M059J (cell line): ENCODE measurements at regions not wholly inside any gene's neighbourhood (a gene's known extent, or its start where the extent isn't known, plus 50 kb on each side); places are given as distances from the start of the nearest gene placed in this dataset.

Experiments used
- DNase-seq: peaks from one replicate; pipeline ENCODE4 v3.0.0-alpha.2; 2012; ENCODE audit warnings: low read depth

- DNase-seq: no peak
These were observed 161.8 kb upstream of the IRX2 start for GRCh38 chr5:2913281-2913680.

GRCh38 chr5:2912741-2913140, 161.3 kb upstream of the IRX2 start:
- DNase-seq: no peak

GRCh38 chr5:2910401-2911175, 159.1 kb upstream of the IRX2 start:
- DNase-seq: no peak

GRCh38 chr5:2909035-2909434, 157.6 kb upstream of the IRX2 start:
- no peak for DNase-seq

- DNase-seq: no peak
These were observed 156.6 kb upstream of the IRX2 start for GRCh38 chr5:2908086-2908485.

- DNase-seq: no peak
These were observed 155.0 kb upstream of the IRX2 start for GRCh38 chr5:2906302-2907090.

GRCh38 chr5:2905741-2906140, 154.3 kb upstream of the IRX2 start:
- DNase-seq: no peak

GRCh38 chr5:2904956-2905355, 153.5 kb upstream of the IRX2 start:
- DNase-seq: no peak

GRCh38 chr5:2904399-2904798, 152.9 kb upstream of the IRX2 start:
- no peak for DNase-seq

- DNase-seq: no peak
These were observed 152.2 kb upstream of the IRX2 start for GRCh38 chr5:2903451-2904395.

- no peak for DNase-seq
These were observed 151.3 kb upstream of the IRX2 start for GRCh38 chr5:2902742-2903297.

GRCh38 chr5:2902186-2902585, 150.7 kb upstream of the IRX2 start:
- DNase-seq: no peak

- DNase-seq: no peak
These were observed 150.0 kb upstream of the IRX2 start for GRCh38 chr5:2901511-2901910.

GRCh38 chr5:2901096-2901495, 149.6 kb upstream of the IRX2 start:
- DNase-seq: no peak

GRCh38 chr5:2900360-2900759, 148.9 kb upstream of the IRX2 start:
- DNase-seq: no peak

- no peak for DNase-seq
These were observed 147.8 kb upstream of the IRX2 start for GRCh38 chr5:2899311-2899710.

- DNase-seq: no peak
These were observed 147.2 kb upstream of the IRX2 start for GRCh38 chr5:2898661-2899060.

GRCh38 chr5:2897276-2897961, 145.9 kb upstream of the IRX2 start:
- no peak for DNase-seq

- DNase-seq: no peak
These were observed 145.1 kb upstream of the IRX2 start for GRCh38 chr5:2896371-2897275.

- DNase-seq: no peak
These were observed 144.4 kb upstream of the IRX2 start for GRCh38 chr5:2895876-2896275.
